NB4 (cell line): ENCODE measurements at regions not wholly inside any gene's neighbourhood (a gene's known extent, or its start where the extent isn't known, plus 50 kb on each side); places are given as distances from the start of the nearest gene placed in this dataset.

Experiments
- DNase-seq: peaks from one replicate; pipeline ENCODE4 v3.0.0; 2010; ENCODE audit warnings: low read depth
- H3K4me3 ChIP-seq: one replicate; pipeline ENCODE4 v1.5.1; 2011; ENCODE audit warnings: mild to moderate bottlenecking, low read depth, low read length, moderate library complexity
- MYC ChIP-seq: IDR thresholded peaks from 2 replicates; pipeline ENCODE4 v1.6.1; 2011; ENCODE audit warnings: low read depth, low read length
- POLR2A ChIP-seq: IDR thresholded peaks from 2 replicates; pipeline ENCODE4 v1.6.1; 2011; ENCODE audit warnings: mild to moderate bottlenecking; ENCODE audit not compliant: insufficient read length; ENCODE audit errors: extremely low read depth
- TF ChIP-seq, protein P1 (sequence below): IDR thresholded peaks from 2 replicates; pipeline ENCODE4 v1.6.1; 2011; ENCODE audit warnings: low read depth, low read length
- TF ChIP-seq, protein P2 (sequence below): IDR thresholded peaks from one replicate; pipeline ENCODE4 v1.5.1; 2012; ENCODE audit warnings: low read depth, low read length

DNA sequence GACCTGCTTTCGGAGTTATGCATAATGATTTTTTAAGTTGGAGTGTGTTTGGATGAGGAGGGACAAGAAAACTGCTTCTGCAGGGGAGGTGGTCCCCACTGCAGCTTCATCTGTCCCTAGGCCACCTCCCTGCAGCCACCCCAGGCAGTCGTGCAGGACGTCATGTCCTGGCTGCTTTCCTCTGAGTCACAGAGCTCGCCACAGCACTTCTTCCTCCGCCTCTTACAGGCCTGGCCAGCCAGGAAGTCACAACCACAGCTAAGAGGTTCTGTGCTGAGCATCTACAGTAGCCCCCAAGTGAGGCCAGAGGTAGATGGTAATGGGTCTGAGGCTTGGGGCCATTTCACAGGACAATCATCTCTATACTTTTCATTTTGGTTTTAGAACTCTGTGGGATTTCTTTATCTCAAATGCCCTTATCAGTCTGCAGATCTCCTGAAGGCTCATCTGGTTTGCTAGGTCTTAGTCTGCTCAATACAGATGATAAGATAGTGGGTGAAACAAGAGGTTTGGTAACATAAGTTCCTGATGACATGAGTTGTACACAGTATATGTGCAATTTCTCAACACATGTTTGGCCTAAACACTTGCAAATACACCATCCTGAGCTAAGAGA is 106.4 kb downstream of the ARF6 start:
- peak; percentile 92 for DNase-seq
- TF ChIP-seq, protein P1, sequence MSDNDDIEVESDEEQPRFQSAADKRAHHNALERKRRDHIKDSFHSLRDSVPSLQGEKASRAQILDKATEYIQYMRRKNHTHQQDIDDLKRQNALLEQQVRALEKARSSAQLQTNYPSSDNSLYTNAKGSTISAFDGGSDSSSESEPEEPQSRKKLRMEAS: no peak; the same call in 1 of the 2 replicates
- TF ChIP-seq, protein P2, sequence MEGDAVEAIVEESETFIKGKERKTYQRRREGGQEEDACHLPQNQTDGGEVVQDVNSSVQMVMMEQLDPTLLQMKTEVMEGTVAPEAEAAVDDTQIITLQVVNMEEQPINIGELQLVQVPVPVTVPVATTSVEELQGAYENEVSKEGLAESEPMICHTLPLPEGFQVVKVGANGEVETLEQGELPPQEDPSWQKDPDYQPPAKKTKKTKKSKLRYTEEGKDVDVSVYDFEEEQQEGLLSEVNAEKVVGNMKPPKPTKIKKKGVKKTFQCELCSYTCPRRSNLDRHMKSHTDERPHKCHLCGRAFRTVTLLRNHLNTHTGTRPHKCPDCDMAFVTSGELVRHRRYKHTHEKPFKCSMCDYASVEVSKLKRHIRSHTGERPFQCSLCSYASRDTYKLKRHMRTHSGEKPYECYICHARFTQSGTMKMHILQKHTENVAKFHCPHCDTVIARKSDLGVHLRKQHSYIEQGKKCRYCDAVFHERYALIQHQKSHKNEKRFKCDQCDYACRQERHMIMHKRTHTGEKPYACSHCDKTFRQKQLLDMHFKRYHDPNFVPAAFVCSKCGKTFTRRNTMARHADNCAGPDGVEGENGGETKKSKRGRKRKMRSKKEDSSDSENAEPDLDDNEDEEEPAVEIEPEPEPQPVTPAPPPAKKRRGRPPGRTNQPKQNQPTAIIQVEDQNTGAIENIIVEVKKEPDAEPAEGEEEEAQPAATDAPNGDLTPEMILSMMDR: no peak
- 0 out of 2 replicates have a peak, but pooled peaks have one; percentile 2 for TF ChIP-seq MYC
- TF ChIP-seq POLR2A: peak; percentile 24
- H3K4me3 ChIP-seq: no peak overlapping the region

DNA sequence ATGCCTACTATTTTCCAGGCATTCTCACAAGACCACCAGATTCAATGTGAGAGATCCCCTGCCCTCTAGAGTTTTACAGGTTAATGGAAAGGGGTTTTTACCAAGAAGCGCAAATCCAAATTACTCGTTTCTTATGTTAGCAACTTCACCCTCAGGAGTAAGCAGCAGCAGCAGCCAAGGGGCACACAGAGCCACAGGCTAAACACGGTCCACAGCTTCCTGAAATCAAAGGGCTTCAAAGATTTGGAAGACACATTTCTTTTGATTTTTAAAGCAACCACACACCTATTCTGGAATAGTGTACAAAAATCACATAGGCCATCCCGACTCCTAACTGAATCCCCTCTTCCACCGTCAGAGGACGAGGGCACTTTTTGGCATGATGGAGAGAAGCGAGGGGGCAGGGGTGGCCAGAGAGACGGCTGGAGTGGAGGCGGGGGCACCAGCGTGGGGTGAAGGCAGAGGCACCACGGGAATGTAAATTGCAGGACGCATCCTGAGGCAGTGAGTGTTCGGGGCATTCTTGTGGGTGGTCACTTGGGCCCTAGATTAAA is 107.0 kb downstream of the ARF6 start:
- TF ChIP-seq, protein P1: no peak
- TF ChIP-seq, protein P2: no peak
- TF ChIP-seq MYC (no peak), POLR2A (no peak)
- no peak overlapping the region for H3K4me3 ChIP-seq
- no peak for DNase-seq

DNA sequence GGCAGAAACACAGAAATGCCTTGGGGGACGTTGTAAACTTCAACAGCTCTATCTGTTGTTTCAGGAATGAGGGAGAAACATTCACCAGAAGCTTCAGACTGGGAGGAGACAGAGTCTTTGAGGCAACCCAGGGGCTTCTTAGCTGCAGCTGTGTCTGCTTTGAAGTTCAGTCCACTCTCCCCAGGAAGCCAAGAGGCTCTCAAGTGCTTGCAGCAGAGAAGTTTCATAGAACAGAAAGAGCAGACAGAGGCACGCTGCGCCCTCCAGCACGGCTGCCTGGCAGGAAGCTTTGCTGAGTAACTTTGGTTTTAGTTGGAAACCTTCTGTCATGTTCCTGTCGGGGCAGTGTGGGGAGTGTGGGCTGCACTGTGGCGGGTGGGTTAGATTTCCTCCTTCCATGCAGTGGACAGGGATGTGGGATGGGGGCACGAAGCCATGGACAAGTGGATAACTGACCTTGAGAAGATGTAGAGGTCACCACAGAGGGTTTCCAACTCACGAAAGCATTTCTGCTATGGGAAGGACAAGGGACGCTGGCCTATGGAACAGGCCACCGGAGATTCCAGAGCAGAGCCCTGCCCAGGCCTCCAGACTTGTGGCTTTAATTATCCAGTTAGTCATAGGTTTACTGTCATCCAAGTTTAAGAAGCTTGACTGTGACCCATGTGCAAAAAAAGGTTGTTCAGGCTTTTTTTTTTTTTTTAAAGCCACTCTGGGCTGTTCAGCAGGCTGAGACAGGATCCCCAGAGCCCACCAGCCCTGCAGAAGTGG is 107.7 kb downstream of the ARF6 start:
- H3K4me3 ChIP-seq: no peak overlapping the region
- peak; percentile 85 for DNase-seq
- TF ChIP-seq, protein P2: no peak
- TF ChIP-seq, protein P1: peak; percentile 42; the same call in 1 of the 2 replicates

DNA sequence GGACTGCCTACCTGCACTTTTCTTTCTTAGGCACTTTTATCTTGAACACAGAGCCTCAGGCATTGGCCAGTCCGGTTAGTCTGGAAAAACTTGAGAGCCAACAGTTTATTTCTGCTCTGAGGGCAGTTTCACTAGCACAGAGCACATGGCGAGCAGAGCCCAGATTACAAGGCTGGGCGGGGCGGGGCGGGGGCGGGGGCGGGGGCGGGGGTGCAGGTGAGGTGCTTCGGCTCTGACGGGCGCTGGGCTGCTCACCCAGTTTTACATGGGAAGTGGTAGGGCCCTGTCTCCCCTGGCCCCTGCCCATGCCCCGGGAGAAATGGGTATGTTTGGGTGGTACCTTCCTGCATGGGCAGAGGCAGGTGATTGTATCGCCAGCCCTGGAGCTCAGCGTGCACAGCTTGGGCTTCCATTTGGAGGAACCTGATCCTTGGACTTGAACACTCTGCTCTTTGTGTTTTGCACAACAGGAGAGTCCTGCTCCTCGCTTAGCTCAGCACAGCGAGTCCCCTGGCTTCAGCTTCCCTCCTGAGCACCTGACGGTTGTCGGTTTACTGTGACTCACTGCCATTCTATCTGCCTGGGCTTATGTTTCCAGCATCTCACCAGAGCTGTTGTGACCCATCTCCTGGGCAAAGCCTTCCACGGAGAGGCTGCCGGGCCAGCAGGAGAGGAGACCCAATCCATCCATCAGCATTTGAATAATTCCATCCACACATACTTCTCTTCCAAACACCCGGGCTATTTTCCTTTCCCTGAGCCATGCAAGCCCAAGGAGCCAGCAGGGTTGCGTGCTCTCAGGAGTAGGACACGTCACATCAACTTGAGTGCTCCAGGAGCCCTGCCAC is 108.5 kb downstream of the ARF6 start:
- peak; percentile 62 for DNase-seq
- peak; percentile 13 for TF ChIP-seq POLR2A
- TF ChIP-seq, protein P2: no peak
- peak; percentile 62 for TF ChIP-seq MYC
- no peak overlapping the region for H3K4me3 ChIP-seq

DNA sequence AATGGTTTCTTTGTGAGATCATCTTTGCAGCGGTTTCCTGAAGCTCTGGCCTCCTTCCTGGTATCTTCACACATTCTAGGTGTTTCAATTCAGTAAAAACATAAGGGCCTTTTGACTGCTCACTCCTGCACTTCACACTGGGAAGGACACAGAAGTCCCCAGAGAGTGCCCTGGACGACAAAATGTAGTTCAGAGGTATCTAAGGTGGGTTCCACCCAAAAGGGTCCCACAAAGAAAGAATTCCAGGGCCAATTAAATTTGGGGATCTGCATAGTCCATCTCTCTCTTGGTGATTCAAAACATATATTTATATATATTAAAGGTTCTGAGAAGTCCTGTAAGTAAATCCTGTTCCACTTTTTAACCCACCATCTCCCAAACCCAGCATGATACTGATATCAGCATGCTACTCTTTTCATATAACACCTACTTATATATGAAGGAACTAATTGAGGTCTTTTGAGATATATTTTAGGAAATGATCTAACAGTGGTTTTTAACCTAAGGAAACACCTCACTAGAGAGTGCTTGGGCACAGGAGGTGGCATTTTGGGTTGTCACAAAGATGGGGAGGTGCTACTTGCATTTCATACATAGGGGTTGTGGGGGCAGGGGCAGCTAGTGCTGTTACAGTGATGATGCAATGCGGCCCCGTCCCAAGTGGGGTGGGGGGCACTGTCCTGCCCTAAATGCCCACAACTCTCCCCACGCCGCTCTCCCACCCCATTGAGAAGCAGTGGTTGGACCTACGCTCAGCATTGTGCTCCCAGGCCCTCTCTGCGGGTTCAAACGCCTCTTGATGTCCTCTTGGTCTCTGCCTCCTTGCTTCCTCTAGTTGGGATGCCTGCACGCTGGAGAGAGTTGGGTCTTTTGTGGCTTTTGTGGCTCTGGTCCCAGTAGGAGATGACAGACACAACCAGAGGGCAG is 109.4 kb downstream of the ARF6 start:
- TF ChIP-seq, protein P2: no peak
- no peak for TF ChIP-seq POLR2A
- TF ChIP-seq, protein P1: no peak
- TF ChIP-seq MYC: no peak
- DNase-seq: peak; percentile 65
- H3K4me3 ChIP-seq: peak overlapping the region; percentile 56
